ENCODE measurements at regions not wholly inside any gene's neighbourhood (a gene's known extent, or its start where the extent isn't known, plus 50 kb on each side); places are given as distances from the start of the nearest gene placed in this dataset.

DNA sequence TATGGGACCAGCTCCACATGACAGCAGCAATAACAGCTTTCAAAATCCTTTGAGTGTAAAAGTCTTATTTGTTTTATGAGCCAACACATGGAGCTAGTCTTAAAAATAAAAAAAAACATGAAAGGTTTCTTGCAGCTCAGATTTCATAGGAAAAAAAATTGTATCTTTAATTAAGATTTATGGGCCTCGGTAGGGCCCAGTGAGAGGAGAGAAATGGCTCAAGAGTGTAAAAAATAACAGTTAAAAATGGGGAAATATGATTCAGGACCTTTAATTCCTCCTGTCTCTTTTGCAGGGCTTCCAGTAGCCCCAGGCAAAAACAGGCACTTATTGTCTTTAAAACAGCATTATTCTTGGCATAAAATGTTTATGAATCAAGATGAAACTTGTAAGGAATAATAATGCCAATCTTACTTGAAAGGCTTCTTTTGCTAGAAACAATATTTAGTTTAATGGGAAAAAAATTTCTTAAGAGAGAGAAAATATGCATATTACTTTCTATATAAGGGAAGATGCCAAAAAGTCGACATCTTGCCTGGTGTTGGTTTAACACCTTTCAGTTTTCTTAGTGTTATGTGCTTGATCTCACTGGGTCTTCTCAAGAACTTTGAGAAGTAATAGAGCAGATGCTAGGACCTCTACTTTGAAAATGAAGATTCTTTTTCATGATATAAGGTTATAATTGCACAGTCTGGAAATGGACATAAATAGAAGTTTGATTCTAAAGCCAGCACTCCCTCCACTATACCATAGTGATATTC lies 71.3 kb upstream of the SETBP1 start:
- H3K4me1 ChIP-seq (ENCODE audit: control insufficient read depth in 2 of 3, insufficient read depth in 2 of 3, low read depth in 1 of 3, low read length in 3 of 3), result no peaks in the 10 kb centered on the region
- no peak overlapping the region for H3K9ac ChIP-seq (ENCODE audit: low read length in 3 of 3)
- TF ChIP-seq, protein P1, sequence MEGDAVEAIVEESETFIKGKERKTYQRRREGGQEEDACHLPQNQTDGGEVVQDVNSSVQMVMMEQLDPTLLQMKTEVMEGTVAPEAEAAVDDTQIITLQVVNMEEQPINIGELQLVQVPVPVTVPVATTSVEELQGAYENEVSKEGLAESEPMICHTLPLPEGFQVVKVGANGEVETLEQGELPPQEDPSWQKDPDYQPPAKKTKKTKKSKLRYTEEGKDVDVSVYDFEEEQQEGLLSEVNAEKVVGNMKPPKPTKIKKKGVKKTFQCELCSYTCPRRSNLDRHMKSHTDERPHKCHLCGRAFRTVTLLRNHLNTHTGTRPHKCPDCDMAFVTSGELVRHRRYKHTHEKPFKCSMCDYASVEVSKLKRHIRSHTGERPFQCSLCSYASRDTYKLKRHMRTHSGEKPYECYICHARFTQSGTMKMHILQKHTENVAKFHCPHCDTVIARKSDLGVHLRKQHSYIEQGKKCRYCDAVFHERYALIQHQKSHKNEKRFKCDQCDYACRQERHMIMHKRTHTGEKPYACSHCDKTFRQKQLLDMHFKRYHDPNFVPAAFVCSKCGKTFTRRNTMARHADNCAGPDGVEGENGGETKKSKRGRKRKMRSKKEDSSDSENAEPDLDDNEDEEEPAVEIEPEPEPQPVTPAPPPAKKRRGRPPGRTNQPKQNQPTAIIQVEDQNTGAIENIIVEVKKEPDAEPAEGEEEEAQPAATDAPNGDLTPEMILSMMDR (IDR thresholded peaks at IDR 0.05; ENCODE audit: borderline replicate concordance, extremely low read depth, insufficient read depth), result no peak
- no peak overlapping the region for H3K27ac ChIP-seq (ENCODE audit: low read depth in 2 of 2, low read length in 2 of 2)
- no peaks in the 10 kb centered on the region for H3K9me3 ChIP-seq (ENCODE audit: control insufficient read depth in 2 of 3, insufficient read depth in 1 of 3, low read length in 3 of 3)
- no peaks in the 10 kb centered on the region for H3K27me3 ChIP-seq (ENCODE audit: control insufficient read depth, insufficient read depth, low read length)
- no peaks in the 10 kb centered on the region for H3K36me3 ChIP-seq (ENCODE audit: control insufficient read depth in 2 of 3, insufficient read depth in 3 of 3, low read length in 3 of 3)
- H3K4me3 ChIP-seq (ENCODE audit: low read length in 3 of 3), result no peak overlapping the region
- FAIRE-seq, result no peak
- intact Hi-C loops (cut with DNase I), result no loop called here
- DNase-seq, result peak in 2 of 5 donors; percentile 27 to 64

DNA sequence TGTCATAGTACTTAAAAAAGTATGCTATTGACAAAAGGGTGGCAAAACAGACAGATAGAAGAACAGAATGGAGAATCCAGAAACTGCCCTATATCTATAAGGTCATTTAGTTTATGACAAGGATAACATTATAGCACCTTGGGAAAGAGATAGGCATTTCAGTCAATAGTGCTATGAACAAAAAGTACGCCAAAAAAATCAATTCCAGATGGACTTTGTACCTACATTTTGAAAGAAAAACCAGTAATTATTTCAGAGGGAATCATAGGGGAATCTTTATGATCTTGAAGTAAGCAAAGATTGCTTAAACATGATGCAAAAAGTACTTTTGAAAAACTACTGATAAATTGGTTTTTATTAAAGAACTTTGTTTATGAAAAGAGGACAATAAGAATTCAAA lies 59.9 kb upstream of the SETBP1 start:
- TF ChIP-seq, protein P1 (IDR thresholded peaks at IDR 0.05; ENCODE audit: borderline replicate concordance, extremely low read depth, insufficient read depth), result no peak
- no peaks in the 10 kb centered on the region for H3K36me3 ChIP-seq (ENCODE audit: control insufficient read depth in 2 of 3, insufficient read depth in 3 of 3, low read length in 3 of 3)

DNA sequence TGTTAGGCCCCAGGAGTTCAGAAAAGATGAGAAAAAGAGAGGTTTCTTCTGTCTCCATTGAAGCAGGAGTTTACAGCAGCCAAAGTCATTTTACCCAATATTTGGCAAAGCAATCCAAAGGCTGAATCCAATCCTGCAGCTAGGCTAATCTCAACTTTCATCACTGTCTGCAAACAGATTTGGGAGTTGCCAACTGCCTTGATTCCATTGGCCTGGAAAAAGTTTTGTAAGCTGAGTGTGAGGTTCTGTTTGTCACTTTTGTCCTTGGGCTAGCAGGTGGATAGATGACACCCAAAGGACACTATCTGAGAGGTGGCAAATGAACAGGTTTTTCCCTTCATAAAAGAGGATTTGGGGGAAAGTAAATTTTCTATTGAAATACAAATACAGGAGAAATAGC lies 56.6 kb upstream of the SETBP1 start:
- no peak overlapping the region for H3K9ac ChIP-seq (ENCODE audit: low read length in 3 of 3)
- no peak overlapping the region for H3K27ac ChIP-seq (ENCODE audit: low read depth in 2 of 2, low read length in 2 of 2)
- H3K4me1 ChIP-seq (ENCODE audit: control insufficient read depth in 2 of 3, insufficient read depth in 2 of 3, low read depth in 1 of 3, low read length in 3 of 3), result peaks cover 0 to 2% (median 0%) of the 10 kb centered on the region in 3 donors
- no peaks in the 10 kb centered on the region for H3K36me3 ChIP-seq (ENCODE audit: control insufficient read depth in 2 of 3, insufficient read depth in 3 of 3, low read length in 3 of 3)
- H3K9me3 ChIP-seq (ENCODE audit: control insufficient read depth in 2 of 3, insufficient read depth in 1 of 3, low read length in 3 of 3), result no peaks in the 10 kb centered on the region
- DNase-seq (no peak), FAIRE-seq (no peak)
- intact Hi-C loops (cut with DNase I), result no loop called here
- no peak overlapping the region for H3K4me3 ChIP-seq (ENCODE audit: low read length in 3 of 3)
- no peaks in the 10 kb centered on the region for H3K27me3 ChIP-seq (ENCODE audit: control insufficient read depth, insufficient read depth, low read length)
- TF ChIP-seq, protein P1 (IDR thresholded peaks at IDR 0.05; ENCODE audit: borderline replicate concordance, extremely low read depth, insufficient read depth), result no peak

More for the DNA sequence above, 59.9 kb upstream of the SETBP1 start:
- no peaks in the 10 kb centered on the region for H3K27me3 ChIP-seq (ENCODE audit: control insufficient read depth, insufficient read depth, low read length)
- no peak overlapping the region for H3K9ac ChIP-seq (ENCODE audit: low read length in 3 of 3)
- FAIRE-seq (no peak), DNase-seq (no peak)
- intact Hi-C loops (cut with DNase I), result no loop called here
- no peak overlapping the region for H3K27ac ChIP-seq (ENCODE audit: low read depth in 2 of 2, low read length in 2 of 2)
- no peak overlapping the region for H3K4me3 ChIP-seq (ENCODE audit: low read length in 3 of 3)
- peaks cover 0 to 2% (median 0%) of the 10 kb centered on the region in 3 donors for H3K4me1 ChIP-seq (ENCODE audit: control insufficient read depth in 2 of 3, insufficient read depth in 2 of 3, low read depth in 1 of 3, low read length in 3 of 3)
- H3K9me3 ChIP-seq (ENCODE audit: control insufficient read depth in 2 of 3, insufficient read depth in 1 of 3, low read length in 3 of 3), result no peaks in the 10 kb centered on the region

Measured in kidney (tissue), 13 donors.